ENCODE measurements at regions not wholly inside any gene's neighbourhood (a gene's known extent, or its start where the extent isn't known, plus 50 kb on each side); places are given as distances from the start of the nearest gene placed in this dataset.

GRCh38 chr11:122002047-122002446 lies 114.0 kb downstream of the BLID start:
- no peak for ATAC-seq
- H3K9me3 Mint-ChIP-seq, result peaks cover 9% of the 10 kb centered on the region
- ChIA-PET POLR2A (no interaction called here), CTCF (no interaction called here)
- H3K27ac Mint-ChIP-seq, result no peak overlapping the region
- H3K4me1 Mint-ChIP-seq, result no peaks in the 10 kb centered on the region
- no peak for DNase-seq (ENCODE audit: low spot score)
- TF ChIP-seq FOXJ3 (CRISPR knock-in tag; IDR thresholded peaks at IDR 0.05; ENCODE audit: borderline replicate concordance) (no peak), CTCF (IDR thresholded peaks at IDR 0.05) (no peak), E2F4 (CRISPR knock-in tag; IDR thresholded peaks at IDR 0.05; ENCODE audit: borderline replicate concordance, low read depth) (no peak), NR2C2 (CRISPR knock-in tag; IDR thresholded peaks at IDR 0.05) (no peak), E2F5 (CRISPR knock-in tag; IDR thresholded peaks at IDR 0.05) (no peak), ETV6 (CRISPR knock-in tag; IDR thresholded peaks at IDR 0.05) (no peak), HMGXB4 (CRISPR knock-in tag; IDR thresholded peaks at IDR 0.05) (no peak), CREM (CRISPR knock-in tag; IDR thresholded peaks at IDR 0.05) (no peak), ESRRA (CRISPR knock-in tag; IDR thresholded peaks at IDR 0.05; ENCODE audit: borderline replicate concordance) (no peak), CDX4 (CRISPR knock-in tag; IDR thresholded peaks at IDR 0.05; ENCODE audit: borderline replicate concordance) (no peak), ZNF425 (CRISPR knock-in tag; conservative IDR thresholded peaks at IDR 0.05) (no peak), TCF7 (CRISPR knock-in tag; IDR thresholded peaks at IDR 0.05; ENCODE audit: low read depth) (no peak), MXD4 (CRISPR knock-in tag; IDR thresholded peaks at IDR 0.05; ENCODE audit: borderline replicate concordance) (no peak), USF1 (CRISPR knock-in tag; IDR thresholded peaks at IDR 0.05) (no peak), ZNF512 (CRISPR knock-in tag; IDR thresholded peaks at IDR 0.05; ENCODE audit: borderline replicate concordance) (no peak), ZNF416 (CRISPR knock-in tag; IDR thresholded peaks at IDR 0.05) (no peak), MYBL2 (CRISPR knock-in tag; IDR thresholded peaks at IDR 0.05) (no peak), FOXP1 (CRISPR knock-in tag; IDR thresholded peaks at IDR 0.05; ENCODE audit: borderline replicate concordance) (no peak)
- H3K27me3 Mint-ChIP-seq (ENCODE audit: low read depth), result no peaks in the 10 kb centered on the region
- no peak overlapping the region for H3K4me3 Mint-ChIP-seq
- H3K36me3 Mint-ChIP-seq, result no peaks in the 10 kb centered on the region
